ENCODE measurements at regions not wholly inside any gene's neighbourhood (a gene's known extent, or its start where the extent isn't known, plus 50 kb on each side); places are given as distances from the start of the nearest gene placed in this dataset.

DNA sequence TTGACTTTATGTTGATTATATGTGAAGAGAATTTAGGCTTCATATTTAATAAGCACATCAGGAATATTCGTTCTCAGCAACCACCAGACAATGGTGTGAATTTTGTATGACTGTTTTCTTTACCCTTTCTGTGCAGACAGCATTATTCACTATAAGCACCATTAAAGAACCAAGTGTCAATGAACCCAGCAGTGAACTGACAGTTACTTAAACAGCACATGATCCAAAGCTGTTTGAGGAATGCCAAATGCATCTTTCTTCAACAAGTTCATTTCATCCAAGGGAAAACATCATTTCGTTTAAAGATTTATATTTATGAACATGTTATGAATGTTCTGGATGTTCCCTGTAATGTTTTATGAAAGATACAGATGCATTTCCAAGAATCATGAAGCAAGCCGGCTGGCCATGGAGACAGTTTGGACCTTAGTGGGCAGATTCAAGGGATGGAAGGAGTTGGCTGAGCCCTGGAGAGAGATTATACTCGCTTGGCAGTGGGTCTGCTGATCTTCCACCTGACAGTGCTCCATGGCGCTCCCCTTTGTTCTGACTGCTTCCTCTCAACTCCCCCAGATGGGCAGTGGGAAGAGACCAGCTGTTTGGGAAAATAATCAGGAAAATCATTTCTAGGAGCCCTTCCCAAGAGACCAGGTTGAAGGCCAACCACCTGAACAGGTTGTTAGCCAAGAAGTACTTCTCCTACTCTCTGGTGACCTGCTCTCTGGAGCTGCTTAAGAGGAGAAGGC, 326.0 kb upstream of the RSPO3 start:
- intact Hi-C loops (cut with DNase I), result no loop called here
- DNase-seq, result peak in 1 of 10 donors; percentile 25

DNA sequence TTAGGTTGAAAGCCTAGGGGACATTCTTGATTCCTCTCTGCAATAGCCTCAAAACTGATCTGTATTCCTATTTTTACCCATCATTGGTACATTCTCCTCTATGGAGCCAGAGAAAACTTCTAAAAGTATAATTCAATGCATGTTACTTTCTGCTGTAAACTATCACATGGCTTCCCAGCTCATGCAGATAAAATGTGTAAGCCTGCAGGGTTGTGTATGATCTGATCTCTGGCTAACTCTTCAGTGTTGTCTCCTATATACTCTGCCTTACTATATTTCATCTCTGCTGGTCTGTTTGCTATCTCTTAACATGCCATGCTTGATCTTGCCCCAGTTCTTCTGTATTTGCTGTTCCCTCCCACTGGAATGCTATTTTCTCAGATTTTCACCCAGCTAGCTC, 323.3 kb upstream of the RSPO3 start:
- intact Hi-C loops (cut with DNase I), result no loop called here
- no peak for DNase-seq

DNA sequence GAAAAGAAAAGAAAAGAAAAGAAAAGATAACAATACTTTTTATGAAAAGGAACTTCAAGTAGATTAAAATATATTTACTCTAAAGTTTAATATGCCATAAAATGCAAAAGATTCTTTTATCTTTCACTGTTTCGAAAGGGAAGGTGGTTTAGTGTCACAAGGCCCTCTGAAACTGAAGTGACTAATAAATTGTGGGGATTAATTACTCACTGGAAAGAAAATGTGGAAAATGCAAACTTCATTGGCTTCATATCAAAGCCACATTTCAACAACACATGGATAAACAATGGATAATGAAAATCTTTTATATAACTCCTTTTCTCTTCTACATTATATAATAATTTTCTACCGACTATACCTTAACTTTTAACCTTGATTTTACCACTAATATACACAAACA, 320.5 kb upstream of the RSPO3 start:
- intact Hi-C loops (cut with DNase I), result no loop called here
- no peak for DNase-seq

DNA sequence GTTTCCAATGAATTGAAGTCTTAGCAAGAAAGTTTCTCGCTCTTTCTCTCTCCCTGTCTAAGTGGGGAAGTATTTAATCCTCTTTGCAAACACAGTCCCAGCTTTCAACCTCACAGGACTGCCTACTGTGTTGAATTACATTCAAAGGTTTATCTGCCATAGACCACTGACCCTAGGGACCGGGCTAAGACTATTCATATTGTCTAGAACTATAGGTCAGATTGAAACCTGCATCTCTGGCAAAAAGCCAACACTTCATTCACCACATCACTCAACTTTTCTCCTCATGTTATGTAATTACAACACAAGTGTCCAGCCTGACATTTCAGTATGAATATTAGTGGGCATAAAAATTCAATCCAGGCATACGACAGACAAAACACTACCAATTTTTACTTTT, 314.7 kb upstream of the RSPO3 start:
- intact Hi-C loops (cut with DNase I), result loop anchor here (10.0 kb wide), 1 partner anchor 321 kb away; no protein-coding TSS in a partner anchor
- no peak for DNase-seq

DNA sequence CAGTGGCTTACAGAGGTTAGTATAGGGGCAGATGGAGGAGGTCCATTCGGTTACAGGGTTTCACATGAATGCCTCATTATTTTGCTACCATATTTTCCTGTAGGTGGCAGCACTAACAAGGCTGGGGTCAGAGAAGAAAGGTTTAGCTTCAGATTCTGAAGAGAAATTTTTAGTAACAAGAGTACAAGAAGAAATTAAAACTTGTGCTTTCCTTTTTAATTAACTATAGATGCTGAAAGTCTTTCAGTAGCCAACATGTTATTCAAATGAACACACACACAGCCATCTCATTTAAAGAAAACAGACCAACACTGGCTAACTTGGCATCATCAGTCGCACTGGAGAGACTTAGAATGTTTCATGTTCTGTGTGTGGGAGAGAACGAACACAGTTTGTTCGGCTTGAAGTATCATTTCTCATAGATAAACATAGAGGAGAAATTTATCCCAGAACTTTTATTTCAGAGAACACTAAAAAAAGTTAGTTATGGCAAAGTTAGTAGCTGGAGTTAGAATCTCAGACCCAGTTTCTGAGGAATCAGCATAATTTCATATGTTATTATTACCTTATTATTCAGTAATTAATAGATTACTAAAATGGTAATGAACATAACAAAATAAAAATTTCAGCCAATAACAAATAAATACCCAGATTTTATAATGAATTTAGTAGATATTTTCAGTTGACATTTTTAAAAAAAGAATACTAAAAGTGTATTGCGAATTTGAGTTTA, 314.0 kb upstream of the RSPO3 start:
- DNase-seq, result peak in 1 of 10 donors; percentile 12
- intact Hi-C loops (cut with DNase I), result loop anchor here (10.0 kb wide), 1 partner anchor 320 kb away; no protein-coding TSS in a partner anchor

DNA sequence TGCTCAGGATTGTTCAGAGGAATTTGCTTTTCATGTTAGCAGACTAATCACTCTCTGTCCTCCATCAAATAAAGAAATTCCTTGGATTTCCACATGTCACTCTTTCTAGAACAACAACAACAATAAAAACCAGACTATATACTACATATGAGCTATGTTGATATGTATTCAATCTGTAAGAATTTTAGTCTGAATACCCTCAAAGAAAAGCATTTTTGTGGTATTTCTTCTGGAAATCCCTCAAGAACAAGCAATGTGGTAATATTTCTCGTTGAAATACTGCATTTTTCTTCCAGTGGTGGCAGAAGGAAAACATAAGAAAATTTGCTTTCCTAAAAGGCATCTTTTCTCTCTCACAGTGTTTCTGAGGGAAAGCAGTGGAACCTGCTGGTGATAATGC, 312.6 kb upstream of the RSPO3 start:
- no peak for DNase-seq
- intact Hi-C loops (cut with DNase I), result loop anchor here (10.0 kb wide), 1 partner anchor 319 kb away; no protein-coding TSS in a partner anchor

DNA sequence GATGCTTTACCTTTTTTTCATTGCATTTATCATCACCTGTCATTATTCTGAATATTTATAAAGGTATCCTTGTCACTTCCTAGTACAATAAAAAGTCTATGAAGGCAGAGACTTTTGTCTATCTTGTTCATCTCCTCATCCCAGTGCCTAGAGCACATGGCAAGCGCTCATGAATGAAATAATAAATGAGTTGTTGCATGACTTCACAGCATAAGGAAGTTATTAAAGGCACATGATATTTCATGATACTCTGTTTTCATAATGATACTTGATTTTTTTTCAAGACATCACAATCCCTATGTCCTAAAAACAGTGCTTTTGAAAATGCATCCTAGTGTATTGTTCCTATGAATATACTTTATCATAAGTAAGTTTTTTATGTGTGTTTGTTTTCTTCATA, 310.6 kb upstream of the RSPO3 start:
- DNase-seq, result no peak
- intact Hi-C loops (cut with DNase I), result loop anchor here (10.0 kb wide), 1 partner anchor 317 kb away; no protein-coding TSS in a partner anchor

DNA sequence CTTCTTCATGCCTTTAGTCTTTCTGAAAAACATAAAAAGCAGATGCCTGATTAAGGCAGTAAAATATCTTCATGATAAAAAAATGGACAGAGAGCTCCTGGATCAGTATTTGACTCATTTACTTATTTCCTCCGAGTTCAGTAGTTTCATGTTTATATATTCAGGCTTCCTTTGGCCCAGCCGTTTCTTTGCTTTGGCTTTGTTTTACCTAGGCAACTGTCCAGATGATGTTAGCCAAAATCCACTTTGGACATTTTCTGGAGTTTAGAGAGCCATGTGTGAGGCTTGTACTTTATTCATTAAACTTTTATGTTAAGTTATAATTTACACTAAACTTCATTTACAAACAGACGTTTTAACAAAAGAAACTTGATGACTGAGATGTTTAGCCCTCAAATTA, 307.1 kb upstream of the RSPO3 start:
- intact Hi-C loops (cut with DNase I), result no loop called here
- no peak for DNase-seq

DNA sequence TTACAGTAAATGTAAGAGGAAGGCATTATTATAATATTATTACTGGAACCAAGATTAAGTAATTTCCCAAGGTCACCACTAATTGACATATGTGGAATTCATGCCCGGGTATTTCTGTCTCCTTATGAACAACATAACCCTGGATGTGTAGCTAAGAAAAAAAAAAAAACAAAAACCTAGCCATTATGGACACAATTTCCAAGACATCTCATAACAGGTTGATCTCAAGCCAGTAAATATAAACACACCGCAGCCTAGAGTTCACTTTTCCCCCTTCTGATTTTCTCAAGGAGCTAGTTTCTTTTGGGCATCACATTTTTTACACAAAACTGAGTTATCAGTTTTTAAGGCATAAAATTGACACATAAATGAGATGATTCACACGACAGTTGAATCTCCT, 306.5 kb upstream of the RSPO3 start:
- DNase-seq, result no peak
- intact Hi-C loops (cut with DNase I), result no loop called here

DNA sequence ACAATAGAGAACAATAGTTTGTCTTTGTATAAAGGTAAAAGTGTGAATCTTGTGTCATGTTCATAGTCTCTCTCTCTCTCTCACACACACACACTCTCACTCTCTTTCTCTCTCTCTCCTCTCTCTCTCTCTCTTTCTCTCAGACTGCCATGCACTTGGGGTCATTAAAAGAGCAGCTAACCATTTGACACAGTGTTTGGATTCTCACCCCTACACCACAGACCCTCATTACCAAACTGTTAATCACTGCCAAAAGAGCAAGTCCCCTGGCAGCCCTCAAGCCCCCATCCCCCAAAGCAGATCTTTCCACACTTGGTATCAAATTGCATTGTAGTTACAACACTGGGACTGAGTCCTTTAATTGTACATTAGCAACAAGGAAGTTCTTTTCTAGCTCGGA, 305.8 kb upstream of the RSPO3 start:
- intact Hi-C loops (cut with DNase I), result no loop called here
- DNase-seq, result no peak

DNA sequence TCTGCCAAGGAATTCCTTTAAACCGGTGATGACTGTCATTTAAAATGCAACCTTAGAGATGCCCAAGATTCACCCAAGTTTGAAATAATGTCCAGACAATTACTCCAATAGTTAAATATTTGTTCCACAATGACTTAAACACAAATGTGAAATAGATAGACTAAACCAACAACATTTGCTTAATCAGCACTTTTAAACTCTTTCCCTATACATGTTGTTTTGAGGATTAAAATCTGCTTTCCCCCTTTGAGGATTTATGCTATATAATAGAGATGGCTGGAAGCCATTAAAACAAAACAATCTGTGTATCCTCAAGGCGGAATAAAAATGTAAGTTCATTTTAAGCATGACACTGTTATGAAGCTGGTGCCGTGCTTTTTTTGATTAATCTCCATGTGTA, 297.8 kb upstream of the RSPO3 start:
- intact Hi-C loops (cut with DNase I), result no loop called here

DNA sequence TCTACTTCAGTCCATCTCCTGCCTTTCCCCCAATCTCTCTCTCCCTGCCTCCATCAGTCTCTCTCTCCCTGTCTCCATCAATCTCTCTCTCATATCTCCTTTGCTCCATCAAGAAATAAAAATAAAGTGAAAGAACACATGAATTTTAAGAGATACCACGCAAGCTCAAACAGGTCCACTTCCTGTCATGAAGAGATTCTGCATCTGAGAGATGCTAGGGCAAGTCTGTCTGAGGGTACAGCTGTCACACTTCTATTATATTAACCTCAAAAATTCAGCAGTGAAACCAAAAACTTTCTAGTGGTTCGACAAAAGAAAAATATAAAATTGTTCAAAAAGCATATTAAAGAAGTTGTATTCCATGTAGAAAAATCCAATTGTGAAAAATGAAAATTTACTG, 296.8 kb upstream of the RSPO3 start:
- intact Hi-C loops (cut with DNase I), result no loop called here
- DNase-seq, result no peak

More for the DNA sequence above, 297.8 kb upstream of the RSPO3 start:
- no peak for DNase-seq

DNA sequence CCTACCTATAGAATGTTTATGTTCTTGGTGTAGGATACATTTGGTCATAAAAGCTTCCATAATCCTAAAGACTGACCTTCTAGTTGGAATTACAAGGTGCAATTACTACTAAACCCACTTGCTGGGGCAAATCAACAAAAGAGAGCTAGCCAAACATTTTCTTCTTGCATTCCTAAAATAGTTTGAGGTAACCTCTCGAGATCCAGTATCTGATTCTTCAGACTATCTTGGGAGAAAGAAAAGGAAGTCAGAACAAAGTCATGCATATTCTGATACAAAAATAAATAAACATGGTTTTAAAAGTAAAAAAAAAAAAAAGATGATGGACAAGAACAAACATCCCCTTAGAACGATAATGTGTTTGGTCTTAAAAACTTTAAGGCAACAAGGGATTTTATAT, 294.2 kb upstream of the RSPO3 start:
- intact Hi-C loops (cut with DNase I), result no loop called here
- no peak for DNase-seq

DNA sequence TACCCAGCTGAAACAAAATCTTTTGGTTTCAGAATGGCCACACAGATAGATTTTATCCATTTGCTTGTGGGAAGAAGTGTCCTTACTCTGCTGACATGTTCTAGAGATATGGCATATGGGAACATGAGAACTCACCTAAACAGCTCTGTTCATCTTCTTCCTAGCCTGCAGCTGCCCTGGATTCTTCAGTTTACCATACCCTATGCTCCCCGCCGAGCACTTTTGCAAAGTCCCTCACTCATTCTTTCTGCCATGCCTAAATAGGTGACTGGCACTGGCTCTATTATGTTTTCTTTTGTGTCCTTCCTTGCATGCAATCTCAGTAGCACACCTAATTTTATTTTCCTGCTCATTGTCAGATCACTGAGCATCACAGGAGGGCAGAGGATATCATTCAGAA, 293.7 kb upstream of the RSPO3 start:
- intact Hi-C loops (cut with DNase I), result no loop called here
- DNase-seq, result no peak

DNA sequence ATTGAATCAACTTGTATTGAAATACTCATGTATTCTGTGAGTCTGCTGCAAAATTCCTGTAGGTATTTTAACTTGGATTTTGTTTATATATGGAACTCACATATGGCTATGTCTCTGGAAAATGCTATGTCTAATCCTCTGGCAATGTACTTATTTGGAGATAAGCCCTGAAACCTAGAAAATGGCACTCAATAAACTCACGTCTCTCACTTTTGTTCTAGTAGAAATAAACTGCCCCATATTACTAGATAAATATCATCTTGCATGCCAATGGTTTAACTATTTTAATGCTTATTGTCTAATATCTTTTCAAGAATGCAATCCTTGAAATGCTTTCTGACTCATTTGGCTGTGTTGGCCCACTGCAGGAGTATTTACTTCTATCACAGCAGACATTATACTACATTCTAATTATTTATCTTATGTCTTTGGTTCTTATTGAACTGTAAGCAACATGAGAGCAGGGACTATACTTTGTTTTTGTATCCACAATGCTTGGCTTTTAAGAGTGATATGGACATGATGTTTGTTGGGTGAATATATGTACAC, 292.2 kb upstream of the RSPO3 start:
- DNase-seq, result no peak
- intact Hi-C loops (cut with DNase I), result no loop called here

DNA sequence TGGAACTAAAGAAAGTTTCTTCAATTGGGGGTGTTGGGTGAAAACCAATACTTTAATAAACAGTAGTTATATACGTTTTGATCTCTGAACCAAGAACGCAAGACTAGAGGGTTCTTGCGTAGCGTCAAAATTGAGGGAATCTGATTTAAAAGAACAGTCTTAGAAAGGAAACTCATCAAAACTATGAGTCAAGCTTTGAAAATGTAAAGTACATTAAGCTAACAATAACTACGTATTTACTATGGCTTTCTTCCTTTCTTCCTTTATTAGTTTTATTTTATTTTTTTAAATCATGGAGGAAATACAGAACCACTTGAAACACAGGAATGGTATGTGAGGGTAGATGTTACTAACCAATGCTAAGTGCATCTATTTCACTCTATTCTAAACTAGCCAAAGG, 287.0 kb upstream of the RSPO3 start:
- intact Hi-C loops (cut with DNase I), result no loop called here
- no peak for DNase-seq

DNA sequence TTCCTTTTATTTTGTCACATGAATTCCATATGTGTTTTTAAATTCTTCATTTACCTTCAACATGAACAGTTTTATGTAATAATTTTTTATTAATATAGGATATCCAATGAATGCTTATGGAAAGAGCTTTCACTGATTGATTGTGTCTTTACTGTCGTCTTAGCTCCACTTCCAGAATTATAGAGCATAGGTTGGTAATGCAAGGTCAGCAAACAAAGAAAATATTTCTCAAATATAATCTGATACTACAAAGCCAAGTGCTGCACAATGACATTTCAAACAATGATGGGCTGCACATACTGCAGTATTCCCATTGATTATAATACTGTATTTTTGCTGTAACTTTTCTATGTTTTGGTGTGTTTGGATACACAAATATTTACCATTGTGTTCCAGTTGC, 275.7 kb upstream of the RSPO3 start:
- intact Hi-C loops (cut with DNase I), result no loop called here
- DNase-seq, result no peak

DNA sequence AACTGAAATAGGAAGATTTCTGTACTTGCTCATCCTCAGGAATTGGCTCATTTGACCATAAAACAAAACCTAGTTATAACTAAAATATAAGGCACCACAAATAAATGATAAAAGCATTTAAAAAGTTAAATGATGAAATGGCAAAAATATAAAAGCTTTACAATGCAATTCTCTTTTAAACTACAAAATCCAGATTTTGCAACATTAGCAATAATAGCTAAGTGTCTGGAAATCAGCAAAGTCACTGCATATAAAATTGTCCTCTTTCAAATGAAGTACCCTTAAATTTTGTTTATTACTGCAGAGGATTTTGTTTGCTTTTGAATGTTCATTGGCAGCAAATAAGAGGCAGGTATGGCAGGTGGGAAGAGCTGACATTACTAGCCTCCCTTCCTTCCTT, 270.4 kb upstream of the RSPO3 start:
- intact Hi-C loops (cut with DNase I), result no loop called here
- DNase-seq, result no peak

DNA sequence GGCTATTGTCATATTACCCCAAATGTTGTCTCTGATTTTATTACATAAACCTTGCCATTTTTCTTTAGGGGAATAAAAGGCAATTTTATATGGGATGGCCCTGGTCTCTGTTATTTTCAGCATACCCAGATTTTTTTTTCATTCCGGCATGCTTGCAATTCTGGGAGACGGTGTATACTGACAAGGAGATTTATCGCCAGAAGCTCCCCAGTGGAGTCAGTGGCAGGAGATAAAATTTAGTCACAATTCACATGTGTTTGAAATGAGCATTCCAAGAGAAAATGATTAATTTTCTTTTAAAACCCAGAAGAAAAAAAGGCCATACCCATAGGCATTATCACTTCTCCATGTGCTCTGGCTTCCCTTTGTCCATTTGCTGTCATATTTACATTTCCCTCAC, 250.8 kb upstream of the RSPO3 start:
- intact Hi-C loops (cut with DNase I), result no loop called here
- DNase-seq, result no peak

DNA sequence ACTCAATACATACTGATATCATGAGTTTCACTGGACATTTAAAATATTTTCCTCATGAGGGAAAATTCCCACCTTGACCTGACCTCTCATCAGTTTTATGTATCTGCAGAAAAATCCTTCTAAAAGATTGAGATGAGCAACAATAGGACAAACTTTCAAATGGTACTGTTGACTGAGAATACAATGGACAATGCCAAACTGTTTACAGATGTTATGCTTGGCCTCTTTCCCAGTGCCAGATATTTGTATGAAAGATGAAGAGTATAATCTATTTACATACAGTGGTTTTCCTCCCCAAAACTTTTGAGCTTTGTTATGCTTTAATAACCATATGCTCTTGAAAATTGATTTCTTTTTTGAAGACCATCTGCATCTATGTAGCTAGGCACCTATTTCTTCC, 245.1 kb upstream of the RSPO3 start:
- DNase-seq, result no peak
- intact Hi-C loops (cut with DNase I), result no loop called here

DNA sequence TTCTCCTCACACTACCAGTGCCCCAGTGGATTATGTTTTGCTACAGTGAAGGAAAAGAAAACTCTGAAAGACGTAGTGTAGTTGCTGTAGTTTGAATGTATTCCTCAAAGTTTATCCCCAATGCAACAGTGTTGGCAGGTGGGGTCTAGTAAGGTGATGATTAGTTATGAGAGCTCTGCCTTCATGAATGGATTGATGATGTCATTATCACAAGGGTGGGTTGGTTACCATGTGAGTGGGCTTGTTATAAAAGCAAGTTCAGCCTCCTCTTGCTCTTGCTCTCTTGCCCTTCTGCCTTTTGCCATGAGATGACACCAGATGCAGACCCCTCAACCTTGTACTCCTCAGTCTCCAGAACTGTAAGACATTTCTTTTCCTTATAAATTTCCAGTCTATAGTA, 244.7 kb upstream of the RSPO3 start:
- intact Hi-C loops (cut with DNase I), result no loop called here
- DNase-seq, result no peak

DNA sequence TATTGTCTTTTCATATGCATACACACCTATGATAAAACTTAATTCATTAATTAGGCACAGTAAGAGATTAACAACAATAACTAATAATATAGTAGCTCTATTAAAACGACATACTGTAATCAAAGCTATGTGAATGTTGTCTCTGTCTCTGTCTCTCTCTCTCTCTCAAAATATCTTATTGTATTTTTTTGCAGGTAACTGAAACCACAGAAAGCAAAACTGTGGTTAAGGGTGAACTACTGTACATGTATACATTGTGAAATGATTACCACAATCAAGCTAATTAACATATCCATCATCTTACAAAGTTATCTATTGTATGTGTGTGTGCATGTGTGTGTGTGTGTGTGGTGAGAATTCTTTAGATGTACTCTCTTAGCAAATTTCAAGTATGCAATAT, 242.0 kb upstream of the RSPO3 start:
- no peak for DNase-seq
- intact Hi-C loops (cut with DNase I), result no loop called here
